ENCODE measurements at regions not wholly inside any gene's neighbourhood (a gene's known extent, or its start where the extent isn't known, plus 50 kb on each side); places are given as distances from the start of the nearest gene placed in this dataset.

GRCh38 chr1:38508232-38508631 lies 351.3 kb downstream of the RRAGC start:
- H3K9me3 ChIP-seq (ENCODE audit: control insufficient read depth, insufficient read depth, low read depth, low read length), result no peaks in the 10 kb centered on the region
- H3K4me1 ChIP-seq (ENCODE audit: control insufficient read depth, extremely low read depth, insufficient read depth, low read length), result no peaks in the 10 kb centered on the region
- TF ChIP-seq, protein P1, sequence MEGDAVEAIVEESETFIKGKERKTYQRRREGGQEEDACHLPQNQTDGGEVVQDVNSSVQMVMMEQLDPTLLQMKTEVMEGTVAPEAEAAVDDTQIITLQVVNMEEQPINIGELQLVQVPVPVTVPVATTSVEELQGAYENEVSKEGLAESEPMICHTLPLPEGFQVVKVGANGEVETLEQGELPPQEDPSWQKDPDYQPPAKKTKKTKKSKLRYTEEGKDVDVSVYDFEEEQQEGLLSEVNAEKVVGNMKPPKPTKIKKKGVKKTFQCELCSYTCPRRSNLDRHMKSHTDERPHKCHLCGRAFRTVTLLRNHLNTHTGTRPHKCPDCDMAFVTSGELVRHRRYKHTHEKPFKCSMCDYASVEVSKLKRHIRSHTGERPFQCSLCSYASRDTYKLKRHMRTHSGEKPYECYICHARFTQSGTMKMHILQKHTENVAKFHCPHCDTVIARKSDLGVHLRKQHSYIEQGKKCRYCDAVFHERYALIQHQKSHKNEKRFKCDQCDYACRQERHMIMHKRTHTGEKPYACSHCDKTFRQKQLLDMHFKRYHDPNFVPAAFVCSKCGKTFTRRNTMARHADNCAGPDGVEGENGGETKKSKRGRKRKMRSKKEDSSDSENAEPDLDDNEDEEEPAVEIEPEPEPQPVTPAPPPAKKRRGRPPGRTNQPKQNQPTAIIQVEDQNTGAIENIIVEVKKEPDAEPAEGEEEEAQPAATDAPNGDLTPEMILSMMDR (conservative IDR thresholded peaks at IDR 0.05 in 1 of 2, IDR thresholded peaks at IDR 0.05 in 1 of 2; ENCODE audit: low read depth in 1 of 2, low read length in 2 of 2), result no peak
- TF ChIP-seq EZH2 (IDR thresholded peaks at IDR 0.05; ENCODE audit: low read length, missing control alignments), result no peak
- no peak overlapping the region for H2AFZ ChIP-seq (ENCODE audit: low read length)
- no peak for DNase-seq (ENCODE audit: low read depth in 2 of 2)
- H3K27ac ChIP-seq (ENCODE audit: insufficient read depth, low read length), result no peak overlapping the region
- no peak overlapping the region for H3K4me2 ChIP-seq (ENCODE audit: extremely low read depth, insufficient read depth, low read length)
- no peaks in the 10 kb centered on the region for H3K79me2 ChIP-seq (ENCODE audit: control insufficient read depth, insufficient read depth, low read length)
- H3K9ac ChIP-seq (ENCODE audit: insufficient read depth, low read length), result no peak overlapping the region
- no peak overlapping the region for H3K4me3 ChIP-seq (replicated peaks in 1 of 4; ENCODE audit: control extremely low read depth in 1 of 4, insufficient read depth in 1 of 4, low read depth in 3 of 4, low read length in 4 of 4)
- no peaks in the 10 kb centered on the region for H3K36me3 ChIP-seq (ENCODE audit: control insufficient read depth, insufficient read depth, low read length)
- no peaks in the 10 kb centered on the region for H3K27me3 ChIP-seq (ENCODE audit: control insufficient read depth, insufficient read depth, low read length)
- no peaks in the 10 kb centered on the region for H4K20me1 ChIP-seq (ENCODE audit: control insufficient read depth, extremely low read depth, insufficient read depth, low read length)

DNA sequence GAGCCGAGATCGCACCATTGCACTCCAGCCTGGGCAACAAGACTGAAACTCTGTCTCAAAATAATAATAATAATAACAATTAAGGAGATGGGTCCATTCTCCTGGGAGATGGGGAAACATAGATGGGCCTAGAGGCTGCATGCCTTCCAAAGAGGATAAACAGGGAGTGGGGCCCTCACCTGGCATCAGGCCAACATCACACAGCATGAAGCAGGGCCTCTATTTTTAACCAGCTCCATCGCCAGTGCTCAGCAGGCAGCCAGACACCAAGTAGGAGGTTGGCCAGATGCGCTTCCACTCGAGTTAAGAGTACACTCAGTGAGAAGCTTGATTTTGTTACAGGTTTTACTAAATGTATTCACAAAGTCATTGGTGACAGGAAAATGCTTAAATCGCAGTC lies 352.0 kb downstream of the RRAGC start:
- no peak overlapping the region for H3K4me3 ChIP-seq (replicated peaks in 1 of 4; ENCODE audit: control extremely low read depth in 1 of 4, insufficient read depth in 1 of 4, low read depth in 3 of 4, low read length in 4 of 4)
- no peaks in the 10 kb centered on the region for H3K4me1 ChIP-seq (ENCODE audit: control insufficient read depth, extremely low read depth, insufficient read depth, low read length)
- H3K27ac ChIP-seq (ENCODE audit: insufficient read depth, low read length), result no peak overlapping the region
- no peaks in the 10 kb centered on the region for H3K9me3 ChIP-seq (ENCODE audit: control insufficient read depth, insufficient read depth, low read depth, low read length)
- H3K36me3 ChIP-seq (ENCODE audit: control insufficient read depth, insufficient read depth, low read length), result no peaks in the 10 kb centered on the region
- no peaks in the 10 kb centered on the region for H3K79me2 ChIP-seq (ENCODE audit: control insufficient read depth, insufficient read depth, low read length)
- H3K27me3 ChIP-seq (ENCODE audit: control insufficient read depth, insufficient read depth, low read length), result no peaks in the 10 kb centered on the region
- no peak for DNase-seq (ENCODE audit: low read depth in 2 of 2)
- no peak for TF ChIP-seq EZH2 (IDR thresholded peaks at IDR 0.05; ENCODE audit: low read length, missing control alignments)
- TF ChIP-seq, protein P1 (conservative IDR thresholded peaks at IDR 0.05 in 1 of 2, IDR thresholded peaks at IDR 0.05 in 1 of 2; ENCODE audit: low read depth in 1 of 2, low read length in 2 of 2), result no peak
- no peak overlapping the region for H3K9ac ChIP-seq (ENCODE audit: insufficient read depth, low read length)
- no peak overlapping the region for H3K4me2 ChIP-seq (ENCODE audit: extremely low read depth, insufficient read depth, low read length)
- H4K20me1 ChIP-seq (ENCODE audit: control insufficient read depth, extremely low read depth, insufficient read depth, low read length), result no peaks in the 10 kb centered on the region
- H2AFZ ChIP-seq (ENCODE audit: low read length), result no peak overlapping the region

GRCh38 chr1:38505944-38506343 lies 353.6 kb downstream of the RRAGC start:
- no peaks in the 10 kb centered on the region for H3K9me3 ChIP-seq (ENCODE audit: control insufficient read depth, insufficient read depth, low read depth, low read length)
- H3K4me2 ChIP-seq (ENCODE audit: extremely low read depth, insufficient read depth, low read length), result no peak overlapping the region
- no peak overlapping the region for H3K4me3 ChIP-seq (replicated peaks in 1 of 4; ENCODE audit: control extremely low read depth in 1 of 4, insufficient read depth in 1 of 4, low read depth in 3 of 4, low read length in 4 of 4)
- no peaks in the 10 kb centered on the region for H4K20me1 ChIP-seq (ENCODE audit: control insufficient read depth, extremely low read depth, insufficient read depth, low read length)
- H3K9ac ChIP-seq (ENCODE audit: insufficient read depth, low read length), result no peak overlapping the region
- no peak overlapping the region for H3K27ac ChIP-seq (ENCODE audit: insufficient read depth, low read length)
- H2AFZ ChIP-seq (ENCODE audit: low read length), result no peak overlapping the region
- H3K4me1 ChIP-seq (ENCODE audit: control insufficient read depth, extremely low read depth, insufficient read depth, low read length), result no peaks in the 10 kb centered on the region
- no peaks in the 10 kb centered on the region for H3K27me3 ChIP-seq (ENCODE audit: control insufficient read depth, insufficient read depth, low read length)
- no peak for TF ChIP-seq EZH2 (IDR thresholded peaks at IDR 0.05; ENCODE audit: low read length, missing control alignments)
- TF ChIP-seq, protein P1 (conservative IDR thresholded peaks at IDR 0.05 in 1 of 2, IDR thresholded peaks at IDR 0.05 in 1 of 2; ENCODE audit: low read depth in 1 of 2, low read length in 2 of 2), result no peak
- H3K79me2 ChIP-seq (ENCODE audit: control insufficient read depth, insufficient read depth, low read length), result no peaks in the 10 kb centered on the region
- no peak for DNase-seq (ENCODE audit: low read depth in 2 of 2)
- H3K36me3 ChIP-seq (ENCODE audit: control insufficient read depth, insufficient read depth, low read length), result no peaks in the 10 kb centered on the region

Measured in fibroblast of lung (primary cell).